ENCODE measurements at regions not wholly inside any gene's neighbourhood (a gene's known extent, or its start where the extent isn't known, plus 50 kb on each side); places are given as distances from the start of the nearest gene placed in this dataset.
"Not testable (repeated sequence)": the region's sequence is repeated elsewhere in the genome, so short reads cannot be mapped to it uniquely, and the experiment has no call there.

DNA sequence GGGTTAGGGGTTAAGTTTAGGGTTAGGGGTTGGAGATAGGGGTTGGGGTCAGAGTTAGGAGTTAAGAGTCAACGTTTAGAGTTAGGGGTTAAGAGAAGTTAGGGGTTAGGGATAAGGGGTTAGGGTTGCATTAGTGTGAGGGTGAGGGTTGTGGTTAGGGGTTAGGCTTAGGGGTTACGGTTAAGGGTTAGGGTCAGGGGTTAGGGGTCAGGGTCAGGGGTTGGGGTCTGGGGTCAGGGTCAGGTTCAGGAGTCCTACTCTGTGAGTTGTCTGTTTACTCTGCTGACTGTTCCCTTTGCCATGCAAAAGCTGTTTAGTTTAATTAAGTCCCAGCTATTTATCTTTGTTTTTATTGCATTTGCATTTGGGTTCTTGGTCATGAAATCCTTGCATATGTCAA lies 1267.3 kb downstream of the FOXD4L5 start:
- CTCF ChIA-PET, POLR2A ChIA-PET: not testable (repeated sequence)

DNA sequence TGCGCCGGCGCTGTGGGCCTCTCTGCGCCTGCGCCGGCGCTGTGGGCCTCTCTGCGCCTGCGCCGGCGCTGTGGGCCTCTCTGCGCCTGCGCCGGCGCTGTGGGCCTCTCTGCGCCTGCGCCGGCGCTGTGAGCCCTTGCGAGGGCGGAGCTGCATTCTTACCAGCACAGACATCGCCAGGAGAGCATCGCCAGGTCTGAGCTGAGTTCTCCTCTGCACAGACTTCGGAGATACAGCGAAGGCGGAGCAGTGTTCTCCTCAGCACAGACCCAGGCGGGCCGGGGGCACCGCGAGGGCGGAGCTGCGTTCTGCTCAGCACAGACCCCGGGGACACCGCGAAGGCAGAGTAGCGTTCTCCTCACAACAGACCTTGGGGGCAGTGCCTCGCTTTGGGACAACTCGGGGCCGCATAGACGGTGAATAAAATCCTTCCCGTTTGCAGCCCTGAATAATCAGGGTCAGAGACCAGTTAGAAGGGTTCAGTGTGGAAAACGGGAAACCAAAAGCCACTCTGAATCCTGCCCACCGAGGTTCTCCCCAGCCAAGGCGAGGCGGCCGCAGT lies 1268.1 kb downstream of the FOXD4L5 start:
- CTCF ChIA-PET, POLR2A ChIA-PET: not testable (repeated sequence)

DNA sequence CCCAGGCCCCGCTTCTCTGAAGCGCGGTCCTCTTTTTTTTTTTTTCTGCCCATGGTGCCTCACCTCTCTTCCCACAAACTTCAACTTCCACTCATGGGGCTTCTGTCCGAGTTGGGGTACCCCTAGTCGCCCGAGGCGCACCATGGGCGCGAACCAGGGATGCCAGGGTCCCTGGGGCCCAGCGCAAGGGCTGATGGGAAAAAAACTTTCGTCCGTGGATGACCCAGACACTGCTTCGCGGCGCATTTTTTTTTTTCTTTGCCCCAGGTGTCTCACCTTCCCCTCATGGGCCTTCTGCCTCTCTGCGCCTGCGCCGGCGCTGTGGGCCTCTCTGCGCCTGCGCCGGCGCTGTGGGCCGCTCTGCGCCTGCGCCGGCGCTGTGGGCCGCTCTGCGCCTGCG lies 1268.8 kb downstream of the FOXD4L5 start:
- POLR2A ChIA-PET, CTCF ChIA-PET: not testable (repeated sequence)

DNA sequence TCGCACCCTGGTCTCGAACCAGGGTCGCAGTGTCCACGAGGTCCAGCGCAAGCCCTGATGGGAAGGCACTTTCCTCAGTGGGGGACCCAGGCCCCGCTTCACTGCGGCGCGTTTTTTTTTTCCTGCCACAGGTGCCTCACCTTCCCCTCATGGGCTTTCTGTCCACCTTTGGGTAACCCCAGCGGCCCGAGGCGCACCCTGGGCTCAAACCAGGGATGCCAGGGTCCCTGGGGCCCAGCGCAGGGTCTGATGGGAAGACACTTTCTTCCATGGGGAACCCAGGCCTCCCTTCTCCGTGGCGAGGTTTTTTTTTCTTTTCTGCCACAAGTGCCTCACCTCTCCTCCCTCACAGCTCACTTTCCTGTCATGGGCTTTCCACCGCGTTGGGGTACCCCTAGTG lies 1269.9 kb downstream of the FOXD4L5 start:
- ChIA-PET POLR2A (no interaction called here), CTCF (no interaction called here)

DNA sequence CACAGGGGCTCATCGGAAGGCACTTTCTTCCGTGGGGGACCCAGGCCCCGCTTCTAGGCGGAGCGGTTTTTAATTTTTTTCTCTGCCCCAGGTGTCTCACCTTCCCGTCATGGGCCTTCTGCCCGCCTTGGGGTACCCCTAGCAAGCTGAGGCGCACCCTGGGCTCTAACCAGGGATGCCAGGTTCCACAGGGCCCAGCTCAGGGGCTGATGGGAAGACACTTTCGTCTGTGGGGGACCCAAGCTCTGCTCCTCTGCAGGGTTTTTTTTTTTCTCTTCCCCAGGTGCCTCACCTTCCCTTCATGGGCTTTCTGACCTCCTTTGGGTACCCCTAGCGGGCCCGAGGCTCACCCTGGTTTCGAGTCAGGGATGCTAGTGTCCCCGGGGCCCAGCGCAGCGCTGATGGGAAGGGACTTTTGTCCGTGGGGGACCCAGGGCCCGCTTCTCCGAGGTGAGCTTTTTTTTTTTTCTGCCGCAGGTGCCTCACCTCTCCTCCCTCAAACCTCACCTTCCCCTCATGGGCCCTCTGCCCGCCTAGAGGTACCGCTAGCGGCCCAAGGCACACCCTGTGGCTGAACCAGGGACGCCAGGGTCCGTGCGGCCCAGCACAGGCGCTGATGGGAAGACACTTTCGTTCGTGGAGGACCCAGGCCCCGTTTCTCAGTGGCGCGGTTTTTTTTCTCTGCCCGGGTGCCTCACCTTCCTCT lies 1270.5 kb downstream of the FOXD4L5 start:
- POLR2A ChIA-PET, CTCF ChIA-PET: not testable (repeated sequence)

DNA sequence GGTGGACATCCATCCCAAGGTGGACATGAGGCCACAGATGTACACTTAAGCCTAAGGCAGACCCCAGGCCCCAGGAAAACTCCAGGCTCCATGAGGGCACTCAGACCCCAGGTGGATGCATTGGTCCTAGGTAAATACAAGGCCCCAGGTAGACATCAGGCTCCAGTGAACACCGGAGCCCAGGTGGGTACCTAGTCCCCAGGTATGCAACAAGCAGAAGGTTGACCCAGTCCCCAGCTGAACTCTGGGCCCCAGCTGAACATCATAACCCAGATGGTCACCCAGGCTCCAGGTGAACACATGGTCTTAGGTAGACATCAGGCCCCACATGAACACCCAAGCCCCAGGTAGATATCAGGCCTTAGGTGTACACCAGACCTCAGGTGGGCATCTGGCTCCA lies 1271.9 kb downstream of the FOXD4L5 start:
- POLR2A ChIA-PET, CTCF ChIA-PET: not testable (repeated sequence)

DNA sequence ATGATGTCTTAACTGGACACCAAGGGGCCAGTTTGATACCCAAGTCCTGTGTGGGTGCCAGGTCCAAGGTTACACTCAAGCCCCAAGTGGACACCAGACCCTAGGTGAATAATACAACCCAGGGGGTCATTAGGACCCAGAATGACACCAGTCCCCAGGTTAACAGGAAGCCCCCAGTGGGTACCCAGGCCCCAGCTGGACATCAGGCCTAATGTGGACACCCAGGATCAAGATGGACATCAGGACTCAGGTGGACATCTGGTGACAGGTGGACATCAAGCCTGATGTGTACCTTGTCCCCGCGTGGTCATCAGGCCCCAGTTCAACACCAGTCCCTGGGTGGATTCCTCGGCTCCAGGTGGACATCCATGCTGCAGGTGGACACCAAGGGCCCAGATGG lies 1273.0 kb downstream of the FOXD4L5 start:
- POLR2A ChIA-PET, CTCF ChIA-PET: not testable (repeated sequence)

DNA sequence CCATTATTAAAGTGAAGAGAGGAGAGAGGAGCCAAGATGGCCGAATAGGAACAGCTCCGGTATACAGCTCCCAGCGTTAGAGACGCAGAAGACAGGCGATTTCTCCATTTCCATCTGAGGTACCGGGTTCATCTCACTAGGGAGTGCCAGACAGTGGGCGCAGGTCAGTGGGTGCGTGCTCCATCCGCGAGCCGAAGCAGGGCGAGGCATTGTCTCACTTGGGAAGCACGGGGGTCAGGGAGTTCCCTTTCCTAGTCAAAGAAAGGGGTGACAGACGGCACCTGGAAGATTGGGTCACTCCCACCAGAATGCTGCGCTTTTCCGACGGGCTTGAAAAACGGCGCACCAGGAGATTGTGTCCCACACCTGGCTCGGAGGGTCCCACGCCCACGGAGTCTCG lies 1305.3 kb downstream of the FOXD4L5 start:
- POLR2A ChIA-PET, CTCF ChIA-PET: not testable (repeated sequence)

Measured in activated CD8-positive, alpha-beta memory T cell treated with anti-CD3 and anti-CD28 coated beads for 36 hours (primary cell).